ENCODE measurements at regions not wholly inside any gene's neighbourhood (a gene's known extent, or its start where the extent isn't known, plus 50 kb on each side); places are given as distances from the start of the nearest gene placed in this dataset.

DNA sequence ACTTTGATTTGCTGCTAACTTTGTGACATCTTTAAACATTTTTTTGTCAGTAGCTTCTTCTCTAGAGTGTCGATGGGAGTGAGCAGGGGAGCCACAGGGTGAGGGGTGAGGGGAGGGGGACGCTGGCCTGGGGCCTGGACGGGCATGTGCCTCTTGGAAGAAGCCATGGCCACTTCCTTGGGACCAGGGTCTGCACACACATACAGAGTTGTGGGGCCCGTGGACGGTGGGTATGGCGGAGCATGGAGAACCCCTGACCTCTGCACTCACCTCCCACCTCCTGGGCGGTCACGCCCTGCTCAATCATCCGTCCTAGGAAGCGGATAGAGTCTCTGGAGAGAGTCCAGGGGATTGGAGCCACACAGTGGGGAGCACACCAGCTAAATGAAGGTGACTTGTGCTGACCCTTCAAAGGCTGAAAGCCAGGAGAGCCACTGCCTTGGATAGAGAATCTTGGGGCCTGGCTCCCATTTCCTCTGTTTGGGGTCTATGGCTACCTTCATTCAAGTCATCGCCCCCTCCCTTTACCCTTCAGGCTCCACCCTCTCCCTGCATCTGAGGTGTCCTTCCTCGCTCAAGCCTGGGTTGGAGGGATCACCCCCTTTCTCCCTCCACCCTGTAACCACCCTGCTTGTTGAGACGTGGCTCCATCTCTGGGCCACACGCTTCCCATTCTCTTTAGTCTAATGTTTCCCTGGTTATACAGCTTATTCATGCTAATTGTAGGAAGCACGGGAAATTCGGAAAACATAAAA, 63.9 kb upstream of the HAAO start:
- peak overlapping the region; percentile 90 for H3K23ac ChIP-seq (ENCODE audit: low read depth, low read length, poor library complexity)
- no peak overlapping the region for H3K14ac ChIP-seq (ENCODE audit: low read length)
- no peak overlapping the region for H2BK5ac ChIP-seq (ENCODE audit: low read length)
- no peak for DNase-seq (ENCODE audit: low spot score)
- H3K79me1 ChIP-seq (ENCODE audit: low read depth, low read length), result no peaks in the 10 kb centered on the region
- peaks cover 6 to 12% of the 10 kb centered on the region in 2 donors for H3K4me1 ChIP-seq (ENCODE audit: control insufficient read depth in 2 of 2, insufficient read depth in 1 of 2, low read depth in 1 of 2, low read length in 2 of 2)
- no peak overlapping the region for H3K9ac ChIP-seq (ENCODE audit: low read depth, low read length, poor library complexity)
- H2AK5ac ChIP-seq (ENCODE audit: low read depth, low read length), result no peak overlapping the region
- H2BK120ac ChIP-seq (ENCODE audit: low read depth, low read length), result no peak overlapping the region
- no peak overlapping the region for H2BK12ac ChIP-seq (ENCODE audit: low read length)
- no peaks in the 10 kb centered on the region for H3K9me3 ChIP-seq (replicated peaks in 1 of 2; ENCODE audit: control insufficient read depth in 2 of 2, insufficient read depth in 1 of 2, low read depth in 1 of 2, low read length in 2 of 2)
- H3K4me3 ChIP-seq (ENCODE audit: low read length in 2 of 2), result no peak overlapping the region
- no peak overlapping the region for H3K18ac ChIP-seq (ENCODE audit: low read length)
- H3K4ac ChIP-seq (ENCODE audit: low read length), result no peak overlapping the region
- no peak overlapping the region for H4K8ac ChIP-seq (ENCODE audit: low read depth, low read length)
- H3K27me3 ChIP-seq (ENCODE audit: control insufficient read depth in 3 of 3, insufficient read depth in 3 of 3, low read depth in 1 of 3, low read length in 3 of 3), result no peaks in the 10 kb centered on the region
- H2BK15ac ChIP-seq (ENCODE audit: low read length), result no peak overlapping the region
- no peaks in the 10 kb centered on the region for H3K36me3 ChIP-seq (replicated peaks in 1 of 2; ENCODE audit: control insufficient read depth in 2 of 2, insufficient read depth in 2 of 2, low read length in 2 of 2)
- WGBS, 2 donors (ENCODE audit: extremely low coverage in 2 of 2, insufficient read length in 2 of 2, insufficient replicate concordance in 1 of 2), result no CpG with 5 or more reads among the region's 16 CpGs
- no peak overlapping the region for H3K27ac ChIP-seq (replicated peaks; ENCODE audit: low read length)
- H3K4me2 ChIP-seq (ENCODE audit: insufficient read depth, low read length, poor library complexity, severe bottlenecking), result no peak overlapping the region
- H4K91ac ChIP-seq (ENCODE audit: low read depth, low read length, poor library complexity), result no peak overlapping the region
- H2AFZ ChIP-seq (ENCODE audit: low read length), result no peak overlapping the region

DNA sequence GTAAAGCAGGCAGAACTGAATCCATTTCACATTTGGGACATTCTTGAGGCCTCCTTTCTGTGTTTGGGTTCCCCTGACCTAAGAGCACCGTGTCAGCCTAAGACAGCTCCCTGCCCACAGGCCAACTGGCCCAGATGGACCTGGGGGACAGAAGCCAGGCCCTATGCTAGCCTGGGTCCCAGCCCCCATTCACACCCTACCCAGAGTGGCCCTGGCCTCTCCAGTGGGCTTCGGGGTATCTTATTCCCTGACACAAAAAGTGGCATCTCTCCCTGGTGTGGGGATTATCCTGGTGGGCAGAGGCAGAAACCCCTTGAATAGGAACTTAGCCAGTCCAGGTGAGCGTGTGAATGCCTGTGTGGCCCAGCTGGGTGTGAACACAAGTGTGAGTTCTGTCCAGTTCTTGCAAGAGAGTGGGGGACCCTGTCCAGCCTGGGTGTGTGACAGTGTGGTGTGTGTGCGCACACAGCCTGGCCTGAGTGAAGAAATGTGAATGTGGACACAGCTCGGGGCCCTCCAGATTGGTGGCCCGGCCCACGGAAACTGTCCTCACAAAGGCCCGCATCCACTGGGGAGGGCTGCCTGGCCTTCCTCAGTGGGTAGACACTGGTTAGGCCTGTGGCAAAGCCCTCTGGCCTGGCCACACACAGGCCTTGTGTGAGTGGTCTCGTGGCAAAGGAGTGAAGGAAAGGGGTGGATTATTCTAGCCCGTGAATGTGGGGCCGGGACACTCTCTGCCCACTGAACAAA, 63.0 kb upstream of the HAAO start:
- Histone ChIP-seq H2BK120ac (ENCODE audit: low read depth, low read length) (no peak overlapping the region), H3K27me3 (ENCODE audit: control insufficient read depth in 3 of 3, insufficient read depth in 3 of 3, low read depth in 1 of 3, low read length in 3 of 3) (no peaks in the 10 kb centered on the region), H3K9me3 (replicated peaks in 1 of 2; ENCODE audit: control insufficient read depth in 2 of 2, insufficient read depth in 1 of 2, low read depth in 1 of 2, low read length in 2 of 2) (no peaks in the 10 kb centered on the region), H3K4me2 (ENCODE audit: insufficient read depth, low read length, poor library complexity, severe bottlenecking) (no peak overlapping the region), H3K36me3 (replicated peaks in 1 of 2; ENCODE audit: control insufficient read depth in 2 of 2, insufficient read depth in 2 of 2, low read length in 2 of 2) (no peaks in the 10 kb centered on the region), H2BK12ac (ENCODE audit: low read length) (peak overlapping the region; percentile 64), H2AFZ (ENCODE audit: low read length) (peak overlapping the region; percentile 9), H2BK5ac (ENCODE audit: low read length) (no peak overlapping the region), H3K4ac (ENCODE audit: low read length) (no peak overlapping the region), H4K8ac (ENCODE audit: low read depth, low read length) (no peak overlapping the region), H2BK15ac (ENCODE audit: low read length) (peak overlapping the region; percentile 86), H3K27ac (replicated peaks; ENCODE audit: low read length) (no peak overlapping the region), H3K23ac (ENCODE audit: low read depth, low read length, poor library complexity) (no peak overlapping the region), H3K4me3 (ENCODE audit: low read length in 2 of 2) (no peak overlapping the region), H4K91ac (ENCODE audit: low read depth, low read length, poor library complexity) (no peak overlapping the region), H3K79me1 (ENCODE audit: low read depth, low read length) (no peaks in the 10 kb centered on the region), H3K9ac (ENCODE audit: low read depth, low read length, poor library complexity) (no peak overlapping the region), H2AK5ac (ENCODE audit: low read depth, low read length) (peak overlapping the region; percentile 87), H3K14ac (ENCODE audit: low read length) (no peak overlapping the region), H3K4me1 (ENCODE audit: control insufficient read depth in 2 of 2, insufficient read depth in 1 of 2, low read depth in 1 of 2, low read length in 2 of 2) (peaks cover 6 to 12% of the 10 kb centered on the region in 2 donors), H3K18ac (ENCODE audit: low read length) (peak overlapping the region; percentile 12)
- no peak for DNase-seq (ENCODE audit: low spot score)
- WGBS, 2 donors (ENCODE audit: extremely low coverage in 2 of 2, insufficient read length in 2 of 2, insufficient replicate concordance in 1 of 2), result no CpG with 5 or more reads among the region's 11 CpGs

DNA sequence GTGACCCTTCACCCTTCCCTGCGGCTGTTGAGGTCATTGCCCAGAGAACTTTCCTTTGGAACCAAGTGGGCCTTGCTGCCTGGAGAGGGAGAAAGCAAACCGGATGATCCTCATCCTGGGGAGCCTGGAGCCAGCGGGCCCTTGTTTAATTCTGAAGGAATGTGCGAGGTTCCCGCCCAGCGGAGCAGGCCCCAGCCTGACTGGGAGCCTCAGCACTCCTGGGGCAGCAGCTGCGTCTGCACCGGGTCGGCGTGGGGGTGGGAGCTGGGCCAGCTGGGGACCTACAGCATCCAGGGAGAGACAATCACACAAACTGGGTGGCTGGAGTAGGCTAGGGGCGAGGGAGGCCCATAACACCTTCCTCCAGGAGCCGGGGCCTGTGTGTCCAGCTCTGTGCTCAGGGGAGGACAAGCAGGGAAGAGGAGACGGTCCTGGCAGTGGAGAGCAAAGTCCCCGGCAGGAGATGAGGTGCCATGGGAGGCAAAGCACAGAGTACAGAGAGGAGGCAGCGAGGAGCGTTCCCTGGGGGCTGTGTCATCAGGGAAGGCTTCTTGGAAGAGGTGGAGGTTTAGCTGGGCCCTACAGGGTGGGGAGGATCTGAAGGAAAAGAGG, 61.9 kb upstream of the HAAO start:
- Histone ChIP-seq H2BK5ac (ENCODE audit: low read length) (peak overlapping the region; percentile 7), H3K9me3 (replicated peaks in 1 of 2; ENCODE audit: control insufficient read depth in 2 of 2, insufficient read depth in 1 of 2, low read depth in 1 of 2, low read length in 2 of 2) (no peaks in the 10 kb centered on the region), H3K36me3 (replicated peaks in 1 of 2; ENCODE audit: control insufficient read depth in 2 of 2, insufficient read depth in 2 of 2, low read length in 2 of 2) (no peaks in the 10 kb centered on the region), H2BK15ac (ENCODE audit: low read length) (peak overlapping the region; percentile 86), H3K27ac (replicated peaks; ENCODE audit: low read length) (no peak overlapping the region), H3K9ac (ENCODE audit: low read depth, low read length, poor library complexity) (peak overlapping the region; percentile 5), H4K91ac (ENCODE audit: low read depth, low read length, poor library complexity) (peak overlapping the region; percentile 38), H3K27me3 (ENCODE audit: control insufficient read depth in 3 of 3, insufficient read depth in 3 of 3, low read depth in 1 of 3, low read length in 3 of 3) (no peaks in the 10 kb centered on the region), H3K4ac (ENCODE audit: low read length) (no peak overlapping the region), H3K14ac (ENCODE audit: low read length) (no peak overlapping the region), H3K4me2 (ENCODE audit: insufficient read depth, low read length, poor library complexity, severe bottlenecking) (no peak overlapping the region), H3K4me3 (ENCODE audit: low read length in 2 of 2) (no peak overlapping the region), H4K8ac (ENCODE audit: low read depth, low read length) (no peak overlapping the region), H2BK12ac (ENCODE audit: low read length) (peak overlapping the region; percentile 51), H3K79me1 (ENCODE audit: low read depth, low read length) (no peaks in the 10 kb centered on the region), H3K23ac (ENCODE audit: low read depth, low read length, poor library complexity) (peak overlapping the region; percentile 40), H3K18ac (ENCODE audit: low read length) (peak overlapping the region; percentile 88), H2AK5ac (ENCODE audit: low read depth, low read length) (peak overlapping the region; percentile 41), H2AFZ (ENCODE audit: low read length) (peak overlapping the region; percentile 73), H2BK120ac (ENCODE audit: low read depth, low read length) (peak overlapping the region; percentile 77), H3K4me1 (ENCODE audit: control insufficient read depth in 2 of 2, insufficient read depth in 1 of 2, low read depth in 1 of 2, low read length in 2 of 2) (peaks cover 6 to 12% of the 10 kb centered on the region in 2 donors)
- DNase-seq (ENCODE audit: low spot score), result no peak
- no CpG with 5 or more reads among the region's 16 CpGs for WGBS, 2 donors (ENCODE audit: extremely low coverage in 2 of 2, insufficient read length in 2 of 2, insufficient replicate concordance in 1 of 2)

Measured in neuronal stem cell (in vitro differentiated cells).